ENCODE measurements at regions not wholly inside any gene's neighbourhood (a gene's known extent, or its start where the extent isn't known, plus 50 kb on each side); places are given as distances from the start of the nearest gene placed in this dataset.

DNA sequence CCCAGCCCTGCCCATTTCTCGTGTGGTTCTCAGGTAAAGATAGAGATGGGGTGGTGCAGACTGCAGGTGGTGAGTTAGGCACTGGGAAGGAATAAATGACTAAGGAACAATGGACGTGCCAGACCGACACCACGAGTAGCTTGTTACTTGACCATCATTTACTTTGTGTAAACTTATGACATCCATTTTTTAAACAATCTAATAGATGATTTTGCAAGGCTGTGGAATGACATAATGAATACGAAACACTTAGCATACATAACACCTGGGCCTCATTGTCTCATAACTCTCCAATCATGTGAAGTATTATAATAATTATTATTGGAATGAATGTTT, 137.3 kb upstream of the CPEB2 start:
- DNase-seq: no peak

DNA sequence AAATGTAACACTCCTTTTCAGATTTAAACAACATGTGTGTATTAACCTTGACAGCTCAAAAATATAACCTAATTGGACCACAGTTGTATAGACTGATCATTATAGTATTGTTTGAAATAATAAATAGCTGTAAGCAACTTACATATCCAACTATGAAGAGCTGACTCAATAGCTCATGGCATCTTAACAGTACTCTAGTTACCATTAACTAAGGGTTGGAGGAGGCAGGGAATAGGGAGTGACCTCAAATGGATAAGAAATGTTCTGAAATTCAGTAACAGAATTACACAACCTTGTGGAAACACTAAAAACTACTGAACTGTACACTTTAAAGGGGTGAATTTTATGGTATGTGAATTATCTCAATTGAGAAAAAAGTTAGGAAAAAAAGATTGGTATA, 136.5 kb upstream of the CPEB2 start:
- no peak for DNase-seq

- no peak for DNase-seq
Measured at GRCh38 chr4:14867847-14868246, 134.4 kb upstream of the CPEB2 start.

GRCh38 chr4:14868426-14869395, 133.6 kb upstream of the CPEB2 start:
- DNase-seq: no peak

DNA sequence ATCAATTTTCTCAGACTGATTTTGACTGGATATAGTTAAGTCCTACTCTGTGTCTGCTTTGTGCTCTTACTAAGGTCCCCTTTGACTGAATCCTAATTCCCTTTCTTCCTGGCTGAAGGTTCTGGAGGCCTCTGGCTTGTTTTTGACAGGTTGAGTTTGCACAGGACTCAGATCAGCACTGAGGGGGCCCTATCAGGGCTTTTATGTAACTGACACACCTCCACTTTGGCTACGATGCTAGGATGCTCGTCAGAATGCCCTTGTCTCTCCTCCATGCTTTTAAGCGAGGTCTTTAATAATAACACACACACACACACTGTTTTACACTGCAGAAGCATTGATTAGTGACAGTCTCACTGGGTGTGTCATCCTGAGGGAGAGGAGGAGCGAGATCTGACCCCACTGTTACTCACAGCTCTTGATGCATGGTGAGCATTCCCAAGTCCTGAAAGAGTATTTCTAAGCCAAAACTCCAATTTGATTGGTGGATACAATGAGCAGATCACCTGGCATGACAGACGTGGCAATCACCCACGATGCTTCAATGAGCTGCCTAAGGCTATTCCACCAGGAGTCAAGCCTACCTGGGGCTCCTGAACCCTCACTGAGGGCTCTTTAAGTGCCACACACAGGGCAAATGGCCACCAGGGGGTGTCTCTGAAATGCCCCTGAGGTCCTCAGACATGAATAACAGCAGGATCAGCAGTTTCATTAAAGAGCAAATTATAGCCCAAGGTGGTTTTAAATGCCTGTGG, 130.4 kb upstream of the CPEB2 start:
- DNase-seq: no peak

DNA sequence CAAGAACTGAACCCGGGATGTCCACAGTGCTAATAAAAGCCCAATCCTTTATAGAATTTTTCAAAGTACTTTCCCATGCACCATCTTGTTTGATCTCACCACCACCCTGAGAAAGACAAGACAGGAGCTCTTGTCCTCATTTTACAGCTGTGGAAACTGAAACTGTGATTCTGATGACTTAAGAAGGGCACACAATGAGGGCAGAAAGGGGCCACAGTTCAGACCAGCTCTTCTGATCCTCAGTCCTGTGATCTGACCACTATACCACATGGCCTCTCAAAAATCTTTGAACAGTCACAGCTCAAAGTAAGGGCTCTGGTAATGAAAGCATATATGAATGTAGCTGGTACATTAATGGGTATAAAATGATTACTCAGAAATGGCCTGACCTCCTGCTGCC, 127.3 kb upstream of the CPEB2 start:
- no peak for DNase-seq

DNA sequence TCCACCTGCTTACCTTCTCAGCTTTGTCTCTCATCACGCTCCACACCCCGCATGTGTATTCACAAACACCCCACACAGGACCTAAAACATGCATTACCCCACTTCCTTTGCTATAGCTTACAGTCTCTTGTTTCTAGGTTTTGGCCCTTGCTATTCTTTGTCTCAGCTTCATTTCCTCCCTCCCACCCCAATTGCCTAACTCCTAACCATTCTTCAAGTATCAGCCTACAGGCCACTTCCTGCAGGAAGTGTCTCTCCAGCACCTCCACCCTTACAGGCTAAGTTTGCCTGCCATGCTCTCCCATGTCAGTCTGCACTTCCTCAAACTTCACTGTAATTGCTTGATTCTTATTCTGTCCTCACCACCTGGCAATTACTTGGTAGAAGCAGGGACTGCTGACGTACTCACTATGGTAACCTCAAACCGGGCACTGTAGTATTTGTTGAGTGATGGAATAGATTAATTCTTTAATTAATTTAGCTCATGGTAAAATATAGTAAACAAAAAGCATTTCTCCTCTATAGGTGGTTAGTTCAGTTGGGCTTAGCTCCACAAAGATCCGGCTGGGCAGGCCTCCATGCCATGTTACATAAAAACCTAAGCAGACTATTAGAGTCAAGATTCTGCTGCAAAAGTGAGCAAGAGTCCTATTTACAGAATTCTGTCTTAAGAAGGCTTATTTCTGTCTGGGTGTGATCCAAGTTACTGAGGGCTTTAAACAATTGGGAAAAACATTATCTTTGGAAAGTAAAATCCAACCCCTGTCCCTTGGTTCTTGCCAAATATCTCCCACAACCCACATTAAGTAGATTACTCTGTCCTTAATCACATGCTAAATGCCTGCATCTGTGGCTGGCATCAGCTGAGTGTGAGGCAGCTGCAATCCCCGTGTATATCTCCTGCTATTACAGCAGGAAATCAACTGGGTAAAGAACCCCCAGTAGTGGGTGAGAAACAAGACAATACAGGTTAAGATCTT, 124.7 kb upstream of the CPEB2 start:
- DNase-seq: no peak

- DNase-seq: no peak
Measured at GRCh38 chr4:14878681-14879080, 123.6 kb upstream of the CPEB2 start.

DNA sequence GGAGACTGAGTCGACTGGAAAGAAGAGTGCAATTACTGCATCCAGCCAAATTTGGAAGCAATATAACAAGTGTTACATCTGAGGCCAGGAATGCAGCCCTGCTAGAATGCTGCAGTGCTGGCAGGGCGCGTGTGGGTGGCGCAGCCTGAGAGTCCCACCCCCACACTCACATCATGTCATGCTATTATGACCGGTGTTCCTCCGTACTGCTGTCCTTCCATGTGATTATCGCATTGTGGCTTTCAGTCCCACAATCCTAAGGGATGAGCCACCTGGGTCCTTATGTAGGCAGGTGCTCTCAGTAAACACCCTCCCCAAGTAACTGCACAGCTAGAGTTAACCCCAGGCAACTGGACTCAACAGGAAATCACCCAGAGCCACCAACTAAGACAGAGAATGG, 122.6 kb upstream of the CPEB2 start:
- DNase-seq: no peak

GRCh38 chr4:14880805-14881204, 121.5 kb upstream of the CPEB2 start:
- DNase-seq: no peak

GRCh38 chr4:14883166-14883565, 119.1 kb upstream of the CPEB2 start:
- no peak for DNase-seq

- DNase-seq: no peak
Measured at GRCh38 chr4:14883661-14884060, 118.6 kb upstream of the CPEB2 start.

GRCh38 chr4:14887842-14888433, 114.3 kb upstream of the CPEB2 start:
- DNase-seq: no peak

- DNase-seq: no peak
Measured at GRCh38 chr4:14888790-14889572, 113.3 kb upstream of the CPEB2 start.

GRCh38 chr4:14892563-14892962, 109.7 kb upstream of the CPEB2 start:
- DNase-seq: no peak

- no peak for DNase-seq
Measured at GRCh38 chr4:14893713-14894112, 108.6 kb upstream of the CPEB2 start.

DNA sequence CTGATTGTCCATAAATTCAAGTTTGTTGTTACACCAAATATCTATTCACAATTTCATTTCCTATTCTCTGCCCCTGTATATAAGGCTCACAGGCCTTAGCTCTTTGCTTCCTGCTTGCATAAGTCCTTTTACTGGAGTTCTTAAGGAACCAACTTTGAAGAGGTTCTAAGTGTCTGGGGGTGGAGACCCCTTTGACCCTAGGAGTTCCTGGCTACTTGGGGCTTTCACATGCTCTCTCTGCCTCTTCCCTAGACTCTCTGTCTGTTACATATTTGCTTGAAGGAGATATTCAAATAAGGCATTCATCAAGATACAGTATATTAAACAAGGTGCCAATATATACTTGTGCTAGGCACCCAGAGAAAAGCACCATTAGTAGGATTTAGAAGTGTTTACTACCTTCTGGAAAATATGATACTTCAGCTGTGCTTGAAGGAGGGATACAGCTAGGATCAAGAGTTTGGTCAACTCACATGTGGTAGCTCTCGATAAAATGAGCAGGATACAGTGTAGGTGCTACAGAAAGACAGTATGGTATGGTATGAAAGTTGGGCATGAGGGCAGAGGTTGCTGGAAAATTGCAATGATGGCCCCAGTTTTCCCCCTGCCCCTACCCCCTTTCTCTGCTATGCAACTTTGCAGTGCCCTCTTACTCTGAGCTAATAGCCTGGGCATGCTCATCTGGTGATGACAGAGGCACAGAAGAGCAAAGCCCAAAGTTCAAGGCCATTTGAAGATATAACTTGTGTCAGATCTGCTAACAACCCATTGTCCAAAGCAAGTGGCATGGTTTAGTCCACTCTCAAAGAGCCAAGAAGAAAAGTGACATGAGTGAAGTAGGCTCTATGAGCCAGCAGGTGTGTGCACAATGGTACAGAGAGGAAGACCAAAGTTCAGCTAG, 107.6 kb upstream of the CPEB2 start:
- no peak for DNase-seq

GRCh38 chr4:14896656-14897175, 105.6 kb upstream of the CPEB2 start:
- DNase-seq: no peak

DNA sequence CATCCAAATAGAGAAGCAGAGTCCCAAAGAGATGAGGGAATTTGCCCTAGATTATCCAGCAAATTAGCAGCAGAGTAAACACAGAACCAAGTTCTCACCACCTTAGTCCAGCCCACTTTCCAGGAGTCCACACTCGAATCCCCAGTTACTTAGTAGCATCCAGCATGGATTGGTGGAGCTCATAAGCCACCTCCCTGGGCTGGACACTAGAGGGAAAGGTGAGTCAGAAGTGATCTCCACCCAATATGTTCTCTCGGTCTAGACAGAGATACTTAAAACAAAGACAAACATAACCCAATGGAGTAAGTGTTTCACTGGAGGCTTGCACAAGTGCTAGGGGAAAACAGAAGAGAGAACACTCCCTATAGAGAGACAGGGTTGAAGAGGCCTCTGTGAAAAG, 105.1 kb upstream of the CPEB2 start:
- no peak for DNase-seq

DNA sequence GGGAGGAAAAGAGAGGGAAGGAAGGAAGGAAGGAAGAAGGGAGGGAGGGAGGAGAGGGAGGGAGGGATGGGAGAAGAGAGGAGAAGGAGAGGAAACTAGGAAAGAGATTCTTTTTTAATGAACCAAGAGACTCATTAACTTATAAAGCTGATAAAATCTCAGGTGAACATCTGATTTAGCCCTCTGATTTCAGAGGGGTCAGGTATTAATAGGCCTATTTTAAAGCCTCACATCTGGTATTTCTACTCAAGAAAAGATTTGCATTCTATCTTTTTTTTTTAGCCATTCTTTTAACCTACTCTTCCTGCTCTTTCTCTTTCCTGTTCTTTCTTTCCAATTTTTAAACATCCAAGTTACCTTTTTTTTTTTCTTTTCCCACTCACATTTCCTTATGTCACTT, 103.3 kb upstream of the CPEB2 start:
- DNase-seq: no peak

All from NCI-H446 treated with DMSO at 0.1 percent for 48 hours (cell line).